ENCODE measurements at regions not wholly inside any gene's neighbourhood (a gene's known extent, or its start where the extent isn't known, plus 50 kb on each side); places are given as distances from the start of the nearest gene placed in this dataset.
A peak's percentile ranks its signal among the peaks of the same experiment; 100 is the strongest.
"Not testable (repeated sequence)": the region's sequence is repeated elsewhere in the genome, so short reads cannot be mapped to it uniquely, and the experiment has no call there.

DNA sequence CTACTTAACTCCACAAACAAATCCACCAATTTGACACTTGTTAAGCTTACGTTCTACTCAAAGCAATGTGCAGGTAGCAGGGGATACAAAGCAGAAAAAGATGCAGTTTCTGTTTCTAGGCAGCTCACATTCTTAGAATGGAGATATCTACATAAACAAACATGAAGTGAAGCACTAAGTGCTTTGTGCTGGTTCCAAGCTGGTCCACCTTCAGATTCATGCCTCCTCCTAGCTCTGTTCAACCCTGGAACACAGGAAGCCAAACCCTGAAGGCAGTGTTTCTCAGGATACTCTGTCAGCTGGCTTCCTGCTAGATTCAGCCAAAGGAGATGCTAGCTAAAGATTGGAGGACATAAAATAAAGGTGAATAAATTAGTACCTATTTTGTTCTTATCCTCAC lies 55.3 kb upstream of the NOL4 start:
- no peak for DNase-seq (ENCODE audit: low read depth in 3 of 3)

DNA sequence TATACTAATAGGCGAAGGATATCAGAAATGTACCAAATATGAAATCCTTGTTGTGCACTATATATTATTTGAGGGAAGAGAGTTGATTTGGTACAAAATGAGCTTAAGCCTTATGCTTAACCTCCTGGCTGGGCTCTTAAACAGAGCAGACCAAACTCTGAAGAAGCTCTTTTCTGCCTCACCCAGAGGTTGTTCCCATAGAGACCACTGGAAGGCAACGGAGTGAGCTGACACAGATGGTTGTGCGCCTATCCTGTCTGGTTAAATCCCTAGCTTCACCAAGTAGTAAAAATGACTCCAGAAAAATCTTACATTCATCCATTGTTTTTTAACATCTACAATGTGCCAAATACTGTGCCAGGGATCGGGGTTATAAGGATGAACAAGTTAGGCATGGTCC lies 55.9 kb upstream of the NOL4 start:
- no peak for DNase-seq (ENCODE audit: low read depth in 3 of 3)

DNA sequence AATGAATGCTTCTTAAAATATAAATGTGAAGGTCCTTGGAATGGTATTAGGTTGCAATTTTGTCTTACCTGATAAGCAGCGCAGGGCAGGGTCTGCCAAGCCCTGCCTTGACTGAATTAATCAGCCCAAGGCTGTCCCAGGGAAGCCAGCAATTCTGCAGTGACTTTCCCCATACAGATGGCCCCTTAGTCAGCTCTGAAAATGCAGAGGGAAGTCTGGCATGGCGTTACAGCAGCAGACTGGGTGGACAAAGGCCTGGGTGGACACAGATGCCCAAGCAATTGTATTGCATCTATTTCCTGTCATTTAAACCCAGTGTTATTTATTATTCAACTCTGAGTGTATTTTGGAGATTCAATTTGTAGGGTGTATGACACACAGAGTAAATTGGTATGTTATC lies 56.6 kb upstream of the NOL4 start:
- DNase-seq (ENCODE audit: low read depth in 3 of 3): no peak

DNA sequence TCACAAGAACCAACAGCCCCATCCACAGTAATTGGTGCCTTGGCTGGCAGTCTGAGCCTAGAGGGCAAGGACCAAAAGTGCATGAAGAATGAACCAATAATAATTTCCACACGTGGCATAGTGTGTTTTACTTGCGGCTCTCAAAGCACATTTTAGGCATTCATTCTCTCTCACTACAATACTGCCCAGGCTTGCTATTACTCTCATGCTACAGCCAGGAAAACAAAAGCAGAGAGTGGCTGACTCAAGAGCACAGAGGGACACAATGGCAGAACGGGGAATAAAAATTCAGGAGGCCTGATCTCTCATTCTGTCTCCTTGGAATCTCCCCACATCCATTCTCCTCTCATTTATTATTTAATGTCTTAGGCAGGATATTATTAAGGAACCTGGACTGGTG lies 57.0 kb upstream of the NOL4 start:
- no peak for DNase-seq (ENCODE audit: low read depth in 3 of 3)

DNA sequence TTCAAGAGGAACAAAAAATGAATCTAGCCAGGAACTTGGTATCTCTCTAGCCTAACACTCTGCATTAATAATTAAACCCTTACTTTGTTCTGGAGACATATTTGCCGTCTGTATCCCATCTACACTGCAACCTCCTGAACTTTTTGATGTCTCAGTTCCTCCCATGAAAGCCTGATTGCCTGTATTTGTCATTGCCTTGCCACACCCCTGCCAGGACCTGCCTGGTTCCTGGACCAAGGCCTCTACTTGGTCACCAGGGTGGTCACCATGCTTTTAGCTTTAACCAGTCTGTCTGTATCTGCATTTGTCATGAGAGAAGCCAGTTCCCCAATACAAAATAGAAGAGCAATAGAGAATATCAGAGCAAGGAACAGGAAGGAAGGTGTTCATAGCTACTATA lies 58.8 kb upstream of the NOL4 start:
- DNase-seq (ENCODE audit: low read depth in 3 of 3): no peak

DNA sequence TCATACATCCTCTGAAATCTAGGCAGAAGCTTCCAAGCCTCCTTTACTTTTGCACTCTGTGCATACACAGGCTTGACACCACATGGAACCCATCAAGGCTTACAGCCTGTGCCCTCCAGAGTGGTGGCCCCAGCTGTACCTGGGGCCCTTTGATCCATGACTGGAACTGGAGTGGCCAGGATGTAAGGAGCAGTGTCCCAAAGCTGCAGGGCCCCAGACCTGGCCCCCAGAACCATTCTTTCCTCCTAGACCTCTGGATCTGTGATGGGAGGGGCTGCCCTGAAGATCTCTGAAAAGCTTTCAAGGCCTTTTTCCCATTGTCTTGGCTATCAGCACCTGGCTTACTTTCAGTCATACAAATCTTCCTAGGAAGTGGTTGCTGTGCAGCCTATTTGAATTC lies 63.1 kb upstream of the NOL4 start:
- DNase-seq (ENCODE audit: low read depth in 3 of 3): no peak

DNA sequence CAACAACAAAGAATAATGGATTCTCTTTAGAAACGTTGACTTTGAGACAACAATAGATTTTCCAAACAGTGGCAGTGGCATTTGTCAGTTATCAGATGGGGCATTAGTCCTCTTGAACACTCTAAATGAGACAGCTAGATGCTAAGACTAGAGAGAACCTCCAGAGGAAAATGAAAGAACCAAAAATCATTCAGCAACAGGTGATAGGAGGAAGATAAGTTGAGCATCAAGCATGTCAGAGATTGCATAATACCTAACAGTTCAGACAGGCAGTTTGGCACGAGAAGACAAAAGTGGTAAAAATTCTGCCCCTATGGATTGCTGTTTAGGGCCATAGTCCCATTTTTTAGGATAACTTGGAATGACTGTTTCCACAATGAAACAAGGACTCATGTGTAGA lies 67.9 kb upstream of the NOL4 start:
- DNase-seq (ENCODE audit: low read depth in 3 of 3): no peak

DNA sequence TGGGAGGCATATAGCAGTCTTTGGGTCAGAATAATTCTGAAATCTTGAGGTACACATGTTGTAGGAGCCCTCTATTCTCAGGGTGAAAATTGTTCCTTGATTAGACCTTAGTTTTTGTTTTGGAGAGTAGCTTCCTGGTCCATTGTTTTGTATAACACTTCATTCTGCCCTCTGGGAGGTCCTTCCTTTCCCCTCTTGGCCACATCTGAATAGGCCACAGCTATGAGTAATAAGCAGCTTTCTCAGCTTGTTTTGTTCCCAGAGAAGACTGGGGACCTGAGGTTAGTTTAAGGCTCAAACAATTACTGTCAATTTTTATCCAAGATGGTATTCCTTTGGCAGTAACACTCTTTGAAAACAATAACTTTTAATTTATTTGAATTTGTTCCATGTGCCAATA lies 72.6 kb upstream of the NOL4 start:
- DNase-seq (ENCODE audit: low read depth in 3 of 3): no peak

DNA sequence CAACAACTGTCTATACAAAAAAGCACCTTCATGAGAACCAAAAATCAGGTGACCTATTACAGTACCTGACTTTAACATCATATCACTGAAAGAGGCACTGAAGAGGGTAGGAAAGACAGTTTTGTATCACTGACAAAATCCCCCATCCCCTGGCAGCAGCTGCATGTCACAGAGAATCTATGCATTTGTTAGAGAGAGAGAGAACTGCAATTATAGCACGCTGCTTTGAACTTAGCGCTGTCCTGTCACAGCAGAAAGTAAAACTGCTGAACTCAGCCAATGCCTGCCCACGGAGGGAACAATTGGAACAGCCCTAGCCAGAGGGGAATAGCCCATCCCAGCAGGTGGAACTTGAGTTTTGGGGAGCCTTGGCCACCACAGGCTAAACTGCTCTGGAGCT lies 75.1 kb upstream of the NOL4 start:
- DNase-seq (ENCODE audit: low read depth in 3 of 3): no peak

DNA sequence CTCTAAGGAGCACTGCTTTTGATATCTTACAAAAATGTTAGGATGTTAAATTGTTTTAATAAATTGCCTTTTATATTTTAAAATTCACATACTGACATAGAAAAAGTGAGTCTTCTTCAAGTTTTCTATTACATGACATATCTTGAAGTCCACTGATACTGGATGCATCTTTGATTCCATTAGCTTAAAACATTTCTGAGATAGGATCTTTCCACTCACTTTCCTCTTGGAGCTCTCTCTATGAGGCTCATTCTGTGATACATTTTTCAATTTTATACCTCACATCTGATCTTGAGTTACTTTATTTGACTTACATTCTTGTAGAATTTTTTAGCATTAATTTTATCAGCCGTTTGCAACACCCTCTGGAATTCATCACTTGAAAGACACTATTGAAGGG lies 86.8 kb upstream of the NOL4 start:
- no peak for DNase-seq (ENCODE audit: low read depth in 3 of 3)

DNA sequence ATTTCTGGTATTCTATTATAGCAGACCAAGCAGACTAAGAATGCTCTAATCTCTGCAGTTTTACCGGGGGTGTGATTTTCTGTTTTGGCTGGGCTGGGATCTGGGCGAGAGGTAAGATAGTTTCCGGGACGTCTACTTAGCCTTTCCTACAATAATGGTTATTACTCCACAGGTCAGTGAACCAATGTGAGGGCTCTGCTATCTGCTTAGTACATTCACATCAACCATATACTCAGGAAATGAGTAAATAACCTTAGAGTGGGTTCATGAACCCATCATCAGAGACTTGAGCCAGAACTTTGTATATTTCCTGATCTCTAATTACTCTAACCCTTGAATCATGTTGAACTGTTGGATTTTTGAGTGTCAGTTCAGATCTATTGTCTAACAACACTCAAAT lies 90.1 kb upstream of the NOL4 start:
- DNase-seq (ENCODE audit: low read depth in 3 of 3): no peak

DNA sequence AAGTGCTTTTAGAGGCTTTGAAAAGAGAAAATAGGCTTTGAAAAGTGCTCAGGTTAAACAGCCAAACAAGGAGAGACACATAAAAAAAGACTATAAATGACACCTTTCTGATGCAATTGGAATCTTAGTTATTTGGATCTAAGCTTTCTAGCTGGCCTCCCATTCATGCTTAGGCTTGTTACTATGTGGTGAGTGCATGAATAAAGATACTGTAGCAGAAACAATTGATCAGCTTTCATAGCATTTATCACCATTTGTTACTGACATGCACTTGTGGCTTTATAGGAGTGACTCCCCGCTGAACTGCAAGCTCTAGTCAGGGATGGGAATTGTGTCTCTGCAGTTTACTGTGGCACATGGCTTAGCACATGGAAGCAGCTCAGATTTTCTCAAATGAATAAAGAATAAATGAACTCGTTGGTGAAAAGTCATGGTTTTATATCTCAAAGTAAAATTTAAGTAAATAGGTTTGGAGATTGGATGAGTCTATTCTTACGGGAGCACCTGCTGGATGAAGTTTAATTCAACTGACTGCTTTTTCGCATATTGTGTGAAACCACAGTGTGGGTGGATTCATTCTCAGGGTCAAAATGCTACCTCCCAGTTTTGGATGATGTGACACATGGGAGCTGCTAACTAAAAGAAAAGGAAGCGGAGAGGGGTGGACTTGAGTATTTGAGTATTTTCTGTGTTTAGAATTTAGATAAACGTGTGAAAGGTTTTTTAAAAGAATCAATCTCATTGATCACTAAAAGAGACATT lies 91.1 kb upstream of the NOL4 start:
- no peak for DNase-seq (ENCODE audit: low read depth in 3 of 3)

DNA sequence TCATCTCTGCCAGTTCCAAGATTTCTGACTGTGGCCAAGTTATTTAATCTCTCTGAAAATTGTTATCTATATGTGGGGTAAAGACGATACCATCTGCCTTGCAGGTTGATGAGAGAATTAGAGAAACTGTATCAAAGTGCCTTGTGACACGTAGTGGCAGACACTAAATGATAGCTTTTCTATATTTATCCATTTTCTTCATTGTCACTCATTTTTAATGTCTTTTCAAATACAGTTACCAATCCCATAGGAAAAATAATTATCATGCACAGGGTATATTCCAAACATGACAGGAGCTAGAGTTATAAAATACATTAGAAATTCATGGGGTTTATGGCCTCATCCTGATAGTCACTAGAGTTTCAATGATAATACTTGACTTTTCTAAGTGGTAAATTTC lies 95.6 kb upstream of the NOL4 start:
- DNase-seq (ENCODE audit: low read depth in 3 of 3): no peak

DNA sequence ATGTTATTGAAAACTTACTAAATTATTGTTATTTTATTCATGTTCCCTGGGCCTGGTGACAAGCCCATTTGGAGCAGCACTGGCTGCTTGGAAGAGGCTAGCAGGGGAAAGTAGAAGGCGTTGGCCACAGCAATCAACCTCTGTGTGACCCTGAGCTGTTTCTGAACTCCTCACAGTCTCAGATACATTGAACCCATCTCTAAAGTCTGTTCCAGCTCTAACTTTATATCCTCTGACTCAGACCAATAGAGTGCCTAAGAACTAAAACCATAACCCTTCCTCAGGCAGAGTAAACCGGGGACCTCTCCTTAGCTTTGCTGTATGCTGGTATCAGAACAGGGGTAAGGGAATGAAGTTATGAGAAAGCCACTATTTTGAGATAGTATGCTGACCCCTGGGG lies 96.4 kb upstream of the NOL4 start:
- DNase-seq (ENCODE audit: low read depth in 3 of 3): no peak

DNA sequence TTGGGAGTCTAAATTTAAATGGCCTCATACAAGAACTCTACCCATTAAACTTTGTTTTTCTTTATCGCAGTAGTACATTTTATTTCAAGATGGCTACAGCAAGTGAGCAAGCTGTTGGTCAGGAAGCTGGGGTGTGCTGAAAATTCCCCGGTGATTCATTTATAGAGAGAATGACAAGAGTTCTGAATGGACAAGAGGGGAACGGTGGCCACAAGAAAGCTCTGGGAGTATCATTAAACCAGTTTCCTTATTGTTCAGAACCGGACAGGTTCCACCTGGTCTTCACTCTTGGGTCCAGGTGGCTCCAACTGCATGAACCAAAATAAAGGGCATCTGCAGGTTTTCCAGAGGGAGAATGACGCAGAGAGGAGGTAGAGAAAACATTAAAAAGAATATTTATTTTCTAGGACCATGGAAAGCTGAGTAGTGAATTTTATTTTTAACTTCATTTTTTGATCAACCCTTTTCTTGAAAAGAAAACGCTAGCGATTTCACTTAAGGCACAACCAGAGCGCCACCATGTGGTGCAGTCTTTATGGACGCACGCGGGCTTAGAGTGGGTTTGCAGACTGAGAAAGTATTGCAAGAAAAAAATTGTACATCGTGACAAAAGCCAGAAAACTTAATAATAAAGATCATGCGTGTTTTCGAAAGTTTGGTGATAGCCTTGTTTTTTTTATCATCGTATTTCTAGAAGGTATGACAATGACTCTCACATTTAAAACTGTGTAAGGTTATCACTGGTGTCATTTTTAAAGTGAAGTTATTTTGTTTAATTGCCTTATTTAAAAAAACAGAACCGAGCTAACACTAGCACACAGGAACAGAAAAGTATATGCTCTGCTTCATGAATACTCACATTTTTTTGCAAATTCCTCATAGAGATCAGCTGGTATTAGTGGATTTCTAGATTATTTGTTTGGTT lies 97.9 kb upstream of the NOL4 start:
- DNase-seq (ENCODE audit: low read depth in 3 of 3): peak in 1 of 3 experiments; percentile 0

DNA sequence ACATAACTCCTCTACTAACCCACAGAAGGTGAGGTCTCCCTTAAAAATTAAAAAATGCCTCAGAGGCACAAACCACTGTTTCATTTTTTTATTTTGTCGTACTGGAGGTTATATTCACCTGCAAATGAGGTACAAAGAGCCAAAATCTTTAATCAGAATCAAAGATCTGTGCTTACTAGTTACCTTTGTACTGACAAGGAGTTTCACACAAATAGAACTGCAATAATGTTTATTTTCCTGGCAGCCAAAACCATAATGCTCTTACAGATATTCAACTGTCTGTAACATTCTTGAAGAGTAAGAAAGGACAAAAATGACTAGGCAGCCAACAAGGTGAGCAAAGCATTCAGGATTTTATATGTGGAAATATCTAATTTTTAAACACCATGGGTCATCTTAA lies 105.1 kb upstream of the NOL4 start:
- no peak for DNase-seq (ENCODE audit: low read depth in 3 of 3)

DNA sequence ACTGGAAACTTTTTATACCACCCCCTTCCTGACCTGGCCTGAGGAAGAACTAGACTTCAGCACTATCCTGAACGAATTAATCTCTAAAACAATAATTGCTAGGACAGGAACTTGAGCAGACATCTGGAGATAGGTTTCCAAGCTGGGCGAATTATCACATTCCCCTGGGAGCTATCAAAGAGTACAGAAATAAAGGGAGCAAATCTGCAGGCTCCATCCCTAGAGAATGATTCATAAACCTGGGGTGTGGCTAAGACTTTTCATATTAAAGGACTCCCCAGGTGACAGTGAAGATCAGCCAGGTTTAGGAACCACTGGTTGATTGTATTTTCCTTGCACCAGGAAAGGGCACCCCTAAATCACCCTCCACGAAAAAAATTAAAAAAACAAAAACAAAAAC lies 105.6 kb upstream of the NOL4 start:
- no peak for DNase-seq (ENCODE audit: low read depth in 3 of 3)

DNA sequence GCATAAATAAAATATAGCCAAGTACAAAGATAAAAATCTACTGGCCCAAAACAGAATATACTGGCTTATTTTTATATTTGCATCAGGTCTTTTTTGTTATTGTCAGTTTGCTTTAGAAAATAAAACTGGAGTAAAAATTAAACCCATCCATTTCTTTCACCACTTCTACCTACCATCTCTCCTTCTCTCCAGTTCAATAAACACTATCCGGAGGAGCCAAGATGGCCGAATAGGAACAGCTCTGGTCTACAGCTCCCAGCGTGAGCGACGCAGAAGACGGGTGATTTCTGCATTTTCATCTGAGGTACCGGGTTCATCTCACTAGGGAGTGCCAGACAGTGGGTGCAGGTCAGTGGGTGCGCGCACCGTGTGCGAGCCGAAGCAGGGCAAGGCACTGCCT lies 106.2 kb upstream of the NOL4 start:
- DNase-seq (ENCODE audit: low read depth in 3 of 3): not testable (repeated sequence)

DNA sequence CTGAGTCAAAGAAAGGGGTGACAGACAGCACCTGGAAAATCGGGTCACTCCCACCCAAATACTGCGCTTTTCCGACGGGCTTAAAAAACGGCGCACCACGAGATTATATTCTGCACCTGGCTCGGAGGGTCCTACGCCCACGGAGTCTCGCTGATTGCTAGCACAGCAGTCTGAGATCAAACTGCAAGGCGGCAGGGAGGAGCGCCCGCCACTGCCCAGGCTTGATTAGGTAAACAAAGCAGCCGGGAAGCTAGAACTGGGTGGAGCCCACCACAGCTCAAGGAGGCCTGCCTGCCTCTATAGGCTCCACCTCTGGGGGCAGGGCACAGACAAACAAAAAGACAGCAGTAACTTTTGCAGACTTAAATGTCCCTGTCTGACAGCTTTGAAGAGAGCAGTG lies 106.6 kb upstream of the NOL4 start:
- not testable (repeated sequence) for DNase-seq (ENCODE audit: low read depth in 3 of 3)

DNA sequence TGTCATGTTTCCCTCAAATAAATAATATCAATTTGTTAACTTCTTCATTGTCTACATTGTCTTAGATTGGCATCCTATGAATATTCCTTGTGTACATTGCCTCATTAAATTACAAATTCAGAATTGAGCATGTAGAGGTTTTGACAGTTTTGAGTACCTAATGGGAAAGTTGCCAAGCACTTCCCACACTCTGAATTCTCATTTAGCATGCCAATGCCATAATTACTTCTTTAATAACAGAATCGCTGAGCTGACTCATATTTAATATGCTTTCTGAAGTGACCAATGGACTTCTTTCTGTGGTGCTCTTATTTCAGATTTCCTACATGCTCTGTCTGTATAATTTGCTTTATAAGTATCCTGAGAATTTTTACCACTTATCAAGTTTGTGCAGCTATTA lies 114.4 kb upstream of the NOL4 start:
- DNase-seq (ENCODE audit: low read depth in 3 of 3): no peak

DNA sequence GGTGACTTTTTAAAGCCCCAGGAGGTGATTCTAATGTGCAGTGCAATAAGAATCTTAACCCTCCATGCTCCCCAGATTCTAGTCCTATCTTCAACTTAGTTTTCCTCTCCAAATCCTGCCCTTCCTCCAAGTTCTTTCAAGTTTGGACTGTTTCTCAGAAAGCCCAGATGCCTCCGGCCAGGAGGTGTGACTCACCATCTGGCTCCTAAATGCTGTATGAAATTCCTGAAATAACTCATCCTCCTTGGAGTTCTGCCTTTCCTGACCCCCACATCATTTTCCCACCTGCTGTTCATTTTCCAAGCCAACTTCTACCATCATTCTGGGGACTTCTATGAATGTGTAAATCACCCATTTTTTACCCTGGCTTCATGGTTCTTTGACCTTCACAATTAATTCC lies 118.2 kb upstream of the NOL4 start:
- DNase-seq (ENCODE audit: low read depth in 3 of 3): no peak

DNA sequence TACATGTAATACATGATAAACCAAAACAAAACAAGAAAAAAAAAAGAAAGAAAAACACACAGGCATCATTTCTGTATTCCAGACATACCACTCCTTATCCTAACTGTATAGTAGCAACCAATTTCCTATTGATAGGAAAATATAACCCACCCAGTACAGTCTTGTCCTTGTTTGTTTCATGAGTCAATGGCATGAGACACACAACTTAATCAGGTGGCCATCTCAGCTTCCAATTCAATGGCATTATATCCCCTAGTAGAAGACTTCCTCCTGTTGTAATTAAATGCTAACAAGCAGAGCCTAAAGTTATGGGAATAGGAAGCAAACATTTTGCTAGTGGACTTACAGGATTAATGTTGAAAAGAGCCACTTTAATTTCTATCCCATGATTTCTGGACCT lies 121.0 kb upstream of the NOL4 start:
- no peak for DNase-seq (ENCODE audit: low read depth in 3 of 3)

DNA sequence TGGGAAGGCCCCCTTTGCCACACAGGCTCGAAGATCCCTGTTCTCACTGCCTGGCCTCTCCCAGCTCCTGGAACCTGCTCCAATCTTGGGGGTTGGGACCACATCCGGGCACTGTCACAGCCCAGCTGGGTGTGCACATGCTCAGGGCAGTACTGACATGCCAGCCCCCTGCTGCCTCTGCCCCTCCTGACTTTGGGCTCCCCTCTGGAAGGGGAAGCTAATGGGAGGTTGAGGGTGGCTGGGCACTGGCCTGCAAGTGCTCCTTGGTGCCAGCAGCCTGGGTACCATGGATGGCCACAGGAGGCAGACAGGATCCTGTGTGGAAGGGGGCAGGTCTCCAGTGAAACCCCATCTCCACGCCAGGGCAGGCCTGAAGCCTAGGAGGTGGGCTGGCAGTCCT lies 126.1 kb upstream of the NOL4 start:
- no peak for DNase-seq (ENCODE audit: low read depth in 3 of 3)

All from stimulated activated CD4-positive, alpha-beta T cell treated with anti-CD3 and anti-CD28 coated beads, TNF-alpha, amount 100 ng/mL, for 24 hours (primary cell).